Naive thymus-derived CD4-positive, alpha-beta T cell (primary cell): ENCODE measurements at regions not wholly inside any gene's neighbourhood (a gene's known extent, or its start where the extent isn't known, plus 50 kb on each side); places are given as distances from the start of the nearest gene placed in this dataset.
"Not testable (repeated sequence)": the region's sequence is repeated elsewhere in the genome, so short reads cannot be mapped to it uniquely, and the experiment has no call there.

Experiments used
- ATAC-seq: fragments of 150-1000 bp; cut with Tn5 transposase; 2 replicates; pipeline ENCODE4 v1.10.0; 2021; ENCODE audit warnings: mild to moderate bottlenecking, moderate library complexity
- CTCF ChIA-PET: fragments of 350-600 bp; sonication (Branson Sonifier 250); formaldehyde crosslinking; loops from one replicate; lab custom pipeline; 2021; ENCODE audit warnings: antibody characterized with exemption; lab: Charles Lee
- POLR2A ChIA-PET: fragments of 350-600 bp; sonication (Branson Sonifier 250); formaldehyde crosslinking; loops from one replicate; lab custom pipeline; 2021; ENCODE audit warnings: antibody characterized with exemption, inconsistent platforms; lab: Charles Lee
- DNase-seq, 9 donors: peaks; one replicate each; pipeline versions ENCODE4 v3.0.0 to v3.0.0-alpha.2; 2020 to 2022; ENCODE audit warnings: mixed read lengths in 1 of 9
- H3K27ac ChIP-seq: one replicate; pipeline ENCODE4 v1.7.0; 2013; ENCODE audit warnings: mild to moderate bottlenecking, low read depth, low read length, moderate library complexity
- H3K27me3 ChIP-seq, 2 donors: one replicate each; pipeline ENCODE4 v1.7.0; 2013; ENCODE audit warnings: low read length in 2 of 2, mild to moderate bottlenecking in 2 of 2, moderate library complexity in 2 of 2; ENCODE audit not compliant: control insufficient read depth in 2 of 2, insufficient read depth in 2 of 2
- H3K36me3 ChIP-seq, 3 experiments: 1 replicate in 2 of 3; 2 replicates in 1 of 3; pipeline ENCODE4 v1.7.0; 2013; ENCODE audit warnings: low read length in 3 of 3, mild to moderate bottlenecking in 3 of 3, moderate library complexity in 1 of 3; ENCODE audit not compliant: insufficient read depth in 3 of 3, control insufficient read depth in 2 of 3
- H3K4me1 ChIP-seq, 2 donors: one replicate each; pipeline ENCODE4 v1.7.0; 2013; ENCODE audit warnings: low read length in 2 of 2, mild to moderate bottlenecking in 2 of 2, moderate library complexity in 1 of 2; ENCODE audit not compliant: control insufficient read depth in 2 of 2, insufficient read depth in 2 of 2
- H3K4me3 ChIP-seq: 2 replicates; pipeline ENCODE4 v1.7.0; 2013; ENCODE audit warnings: mild to moderate bottlenecking, low read length
- H3K9me3 ChIP-seq, 3 experiments: 1 replicate in 2 of 3; 2 replicates in 1 of 3; pipeline ENCODE4 v1.7.0; 2013; ENCODE audit warnings: low read length in 3 of 3; ENCODE audit not compliant: control insufficient read depth in 2 of 3
- H3K27ac Mint-ChIP-seq, 9 donors: one replicate each; pipeline ENCODE4 v1.8.0; 2020 to 2022; ENCODE audit warnings: mixed read lengths in 9 of 9, mild to moderate bottlenecking in 8 of 9, moderate library complexity in 5 of 9, inconsistent platforms in 2 of 9
- H3K27me3 Mint-ChIP-seq, 5 donors: one replicate each; pipeline ENCODE4 v1.8.0; 2021 to 2022; ENCODE audit warnings: mixed read lengths in 5 of 5, mild to moderate bottlenecking in 1 of 5
- H3K36me3 Mint-ChIP-seq, 5 donors: one replicate each; pipeline ENCODE4 v1.8.0; 2020 to 2022; ENCODE audit warnings: mixed read lengths in 5 of 5, mild to moderate bottlenecking in 3 of 5, inconsistent platforms in 1 of 5
- H3K4me1 Mint-ChIP-seq, 7 donors: one replicate each; pipeline ENCODE4 v1.8.0; 2020 to 2022; ENCODE audit warnings: mixed read lengths in 7 of 7, mild to moderate bottlenecking in 3 of 7, inconsistent platforms in 1 of 7
- H3K4me3 Mint-ChIP-seq, 10 donors: one replicate each; pipeline ENCODE4 v1.8.0; 2020 to 2022; ENCODE audit warnings: mild to moderate bottlenecking in 10 of 10, mixed read lengths in 10 of 10, moderate library complexity in 6 of 10, inconsistent platforms in 2 of 10
- H3K9me3 Mint-ChIP-seq, 11 donors: one replicate each; pipeline ENCODE4 v1.8.0; 2020 to 2022; ENCODE audit warnings: mixed read lengths in 11 of 11, mild to moderate bottlenecking in 4 of 11, inconsistent platforms in 1 of 11, moderate library complexity in 1 of 11
- intact Hi-C, 2 donors: fragments of 100-400 bp; cut with micrococcal nuclease; formaldehyde crosslinking; loops; one replicate each; pipeline ENCODE4 v1.15.1; 2023

DNA sequence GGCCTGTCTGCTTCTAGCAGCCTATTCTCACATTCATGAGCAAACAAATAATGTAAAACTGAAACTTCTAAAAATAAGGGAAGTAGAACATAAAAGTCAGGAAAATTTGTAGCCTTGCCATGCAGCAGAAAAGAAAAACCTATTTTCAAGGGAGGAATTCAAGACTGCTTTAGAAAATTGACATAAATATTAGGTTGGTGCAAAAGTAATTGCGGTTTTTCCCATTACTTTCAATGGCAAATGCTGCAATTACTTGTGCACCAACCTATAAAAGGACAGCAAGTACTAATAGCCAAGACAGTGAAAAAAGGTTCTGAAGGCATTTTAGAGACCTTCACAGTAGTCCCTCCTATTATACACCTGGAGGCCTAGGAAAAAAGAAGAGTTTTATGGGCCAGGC, 457.8 kb downstream of the KLHL4 start:
- Mint-ChIP-seq H3K36me3 (no peaks in the 10 kb centered on the region), H3K27ac (no peak overlapping the region), H3K4me1 (no peaks in the 10 kb centered on the region), H3K9me3 (peaks cover 0 to 5% (median 0%) of the 10 kb centered on the region in 11 donors), H3K27me3 (no peaks in the 10 kb centered on the region), H3K4me3 (no peak overlapping the region)
- H3K9me3 ChIP-seq = no peaks in the 10 kb centered on the region
- CTCF ChIA-PET = no interaction called here
- DNase-seq (no peak), ATAC-seq (no peak)
- POLR2A ChIA-PET = no interaction called here
- H3K27me3 ChIP-seq = no peaks in the 10 kb centered on the region
- no peaks in the 10 kb centered on the region for H3K4me1 ChIP-seq
- no peaks in the 10 kb centered on the region for H3K36me3 ChIP-seq
- no peak overlapping the region for H3K4me3 ChIP-seq
- H3K27ac ChIP-seq = no peak overlapping the region
- intact Hi-C loops = no loop called here

GRCh38 chrX:88007873-88008272, 490.3 kb downstream of the KLHL4 start:
- H3K4me1 Mint-ChIP-seq, DNase-seq, H3K36me3 ChIP-seq, H3K36me3 Mint-ChIP-seq, H3K27me3 Mint-ChIP-seq, H3K27ac Mint-ChIP-seq, H3K4me1 ChIP-seq, intact Hi-C loops, H3K4me3 Mint-ChIP-seq, H3K4me3 ChIP-seq, H3K27ac ChIP-seq, ATAC-seq, H3K9me3 ChIP-seq, H3K27me3 ChIP-seq, CTCF ChIA-PET, POLR2A ChIA-PET: not testable (repeated sequence)
- H3K9me3 Mint-ChIP-seq = peaks cover 0 to 20% (median 6%) of the 10 kb centered on the region in 11 donors

GRCh38 chrX:88024022-88024421, 506.4 kb downstream of the KLHL4 start:
- ATAC-seq (no peak), DNase-seq (no peak)
- no peaks in the 10 kb centered on the region for H3K9me3 Mint-ChIP-seq
- H3K4me3 Mint-ChIP-seq = no peak overlapping the region
- H3K36me3 Mint-ChIP-seq = no peaks in the 10 kb centered on the region
- H3K4me1 Mint-ChIP-seq = no peaks in the 10 kb centered on the region
- H3K4me1 ChIP-seq = no peaks in the 10 kb centered on the region
- no peaks in the 10 kb centered on the region for H3K27me3 ChIP-seq
- H3K27ac ChIP-seq = no peak overlapping the region
- H3K36me3 ChIP-seq = no peaks in the 10 kb centered on the region
- intact Hi-C loops = no loop called here
- no peaks in the 10 kb centered on the region for H3K9me3 ChIP-seq
- POLR2A ChIA-PET = no interaction called here
- no peak overlapping the region for H3K4me3 ChIP-seq
- CTCF ChIA-PET = no interaction called here
- no peaks in the 10 kb centered on the region for H3K27me3 Mint-ChIP-seq
- H3K27ac Mint-ChIP-seq = no peak overlapping the region

DNA sequence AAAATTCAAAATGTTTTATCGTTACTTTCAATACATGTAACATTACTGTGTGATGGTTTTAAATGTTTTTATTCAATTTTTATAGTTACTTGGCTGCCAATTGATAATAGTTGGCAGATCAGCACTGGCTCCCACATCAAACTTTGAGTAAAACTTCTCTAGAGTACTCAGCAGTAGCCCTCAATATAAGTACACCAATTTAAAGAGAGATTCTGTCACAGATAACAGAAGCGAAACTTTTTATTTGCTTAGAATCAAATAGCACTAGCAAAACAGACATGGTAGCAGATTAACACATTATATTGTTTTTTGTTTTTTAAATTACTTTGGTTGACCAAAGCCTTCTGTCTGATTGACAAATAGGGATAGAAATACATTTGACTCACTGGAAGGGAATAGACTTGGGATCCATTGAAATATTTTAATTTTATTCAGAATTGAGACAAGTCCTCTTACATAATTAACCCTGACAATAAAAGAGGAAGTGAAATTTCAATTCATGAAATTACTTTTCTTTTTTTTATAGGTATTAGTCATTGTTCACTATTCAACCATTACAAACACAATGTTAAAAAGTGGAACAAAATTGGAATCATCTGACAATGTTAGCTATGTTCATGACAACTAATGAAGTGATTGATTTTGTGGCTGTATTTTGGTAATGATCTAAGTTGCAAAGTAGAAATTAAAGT, 554.9 kb downstream of the KLHL4 start:
- H3K9me3 Mint-ChIP-seq = peaks cover 0 to 2% (median 0%) of the 10 kb centered on the region in 11 donors
- Histone ChIP-seq H3K4me1 (no peaks in the 10 kb centered on the region), H3K9me3 (no peaks in the 10 kb centered on the region), H3K36me3 (no peaks in the 10 kb centered on the region), H3K27ac (no peak overlapping the region), H3K27me3 (no peaks in the 10 kb centered on the region), H3K4me3 (no peak overlapping the region)
- no peak overlapping the region for H3K27ac Mint-ChIP-seq
- H3K36me3 Mint-ChIP-seq = no peaks in the 10 kb centered on the region
- intact Hi-C loops = no loop called here
- ChIA-PET POLR2A (no interaction called here), CTCF (no interaction called here)
- H3K4me3 Mint-ChIP-seq = no peak overlapping the region
- ATAC-seq (no peak), DNase-seq (no peak)
- no peaks in the 10 kb centered on the region for H3K27me3 Mint-ChIP-seq
- no peaks in the 10 kb centered on the region for H3K4me1 Mint-ChIP-seq

DNA sequence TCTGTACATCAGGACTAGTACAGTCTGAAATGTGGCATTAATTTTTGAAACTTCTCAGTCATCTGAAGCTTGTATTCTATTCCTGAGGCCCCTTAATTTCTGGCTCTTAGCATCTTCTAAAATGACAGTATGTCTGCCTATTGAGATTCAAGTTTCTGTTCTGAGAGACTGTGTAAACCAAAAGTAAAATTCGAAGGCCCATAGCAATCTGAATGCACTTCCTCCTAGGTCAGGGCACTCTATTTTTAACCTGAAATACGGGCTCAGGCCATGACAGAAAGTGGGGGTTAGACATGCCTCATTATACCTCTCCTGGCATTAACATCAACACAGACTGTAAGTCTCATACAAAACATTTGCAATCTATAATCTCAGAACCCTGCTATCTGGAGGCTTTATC, 584.4 kb downstream of the KLHL4 start:
- CTCF ChIA-PET = no interaction called here

GRCh38 chrX:88135735-88136134, 611.3 kb upstream of the CPXCR1 start:
- Histone ChIP-seq H3K9me3 (no peaks in the 10 kb centered on the region), H3K4me3 (no peak overlapping the region), H3K4me1 (no peaks in the 10 kb centered on the region), H3K36me3 (no peaks in the 10 kb centered on the region), H3K27ac (no peak overlapping the region), H3K27me3 (no peaks in the 10 kb centered on the region)
- ChIA-PET POLR2A (no interaction called here), CTCF (no interaction called here)
- no peak overlapping the region for H3K27ac Mint-ChIP-seq
- no peaks in the 10 kb centered on the region for H3K4me1 Mint-ChIP-seq
- intact Hi-C loops = no loop called here
- DNase-seq = no peak
- no peak for ATAC-seq
- no peaks in the 10 kb centered on the region for H3K27me3 Mint-ChIP-seq
- no peaks in the 10 kb centered on the region for H3K36me3 Mint-ChIP-seq
- H3K9me3 Mint-ChIP-seq = peaks cover 0 to 1% (median 0%) of the 10 kb centered on the region in 11 donors
- H3K4me3 Mint-ChIP-seq = no peak overlapping the region

More for the DNA sequence above, 584.4 kb downstream of the KLHL4 start:
- Histone ChIP-seq H3K4me1 (no peaks in the 10 kb centered on the region), H3K9me3 (no peaks in the 10 kb centered on the region), H3K27ac (no peak overlapping the region), H3K36me3 (no peaks in the 10 kb centered on the region), H3K27me3 (no peaks in the 10 kb centered on the region), H3K4me3 (no peak overlapping the region)
- H3K9me3 Mint-ChIP-seq = peaks cover 0 to 6% (median 1%) of the 10 kb centered on the region in 11 donors
- H3K4me1 Mint-ChIP-seq = no peaks in the 10 kb centered on the region
- ATAC-seq (no peak), DNase-seq (no peak)
- POLR2A ChIA-PET = no interaction called here
- no peaks in the 10 kb centered on the region for H3K36me3 Mint-ChIP-seq
- H3K4me3 Mint-ChIP-seq = no peak overlapping the region
- intact Hi-C loops = no loop called here
- H3K27ac Mint-ChIP-seq = no peak overlapping the region
- no peaks in the 10 kb centered on the region for H3K27me3 Mint-ChIP-seq

- H3K27ac Mint-ChIP-seq = no peak overlapping the region
- Histone ChIP-seq H3K4me3 (no peak overlapping the region), H3K9me3 (no peaks in the 10 kb centered on the region), H3K4me1 (no peaks in the 10 kb centered on the region), H3K27me3 (no peaks in the 10 kb centered on the region), H3K36me3 (no peaks in the 10 kb centered on the region), H3K27ac (no peak overlapping the region)
- POLR2A ChIA-PET = no interaction called here
- no peak overlapping the region for H3K4me3 Mint-ChIP-seq
- no peaks in the 10 kb centered on the region for H3K36me3 Mint-ChIP-seq
- intact Hi-C loops = no loop called here
- H3K27me3 Mint-ChIP-seq = no peaks in the 10 kb centered on the region
- CTCF ChIA-PET = no interaction called here
- H3K4me1 Mint-ChIP-seq = no peaks in the 10 kb centered on the region
- DNase-seq (no peak), ATAC-seq (no peak)
- peaks cover 0 to 1% (median 0%) of the 10 kb centered on the region in 11 donors for H3K9me3 Mint-ChIP-seq
Measured at GRCh38 chrX:88136328-88136727, 610.7 kb upstream of the CPXCR1 start.
